ENCODE measurements at regions not wholly inside any gene's neighbourhood (a gene's known extent, or its start where the extent isn't known, plus 50 kb on each side); places are given as distances from the start of the nearest gene placed in this dataset.

DNA sequence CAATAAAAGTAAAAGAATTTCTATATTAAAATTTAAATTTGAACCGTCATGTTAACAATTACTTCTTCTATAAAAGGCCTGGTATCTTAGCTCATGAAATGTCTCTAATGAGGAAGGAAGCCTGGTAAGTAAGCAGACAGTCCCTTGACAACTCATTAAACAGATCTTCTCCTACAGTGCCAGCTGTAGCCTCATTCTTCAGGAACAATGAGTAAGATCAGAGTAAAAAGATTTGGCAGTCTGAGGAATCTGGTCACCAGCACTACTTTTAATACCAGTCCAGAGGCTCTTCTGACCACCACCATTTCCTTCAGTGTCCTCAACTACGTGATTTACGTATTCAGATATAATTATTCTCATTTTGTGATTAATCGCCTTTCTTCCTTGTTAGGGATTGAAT, 955.0 kb upstream of the ALCAM start:
- no peak for TF ChIP-seq CTCF (IDR thresholded peaks at IDR 0.05; ENCODE audit: control extremely low read depth, extremely low read depth, low read depth, missing control alignments)
- ChIA-PET POLR2A (no interaction called here), CTCF (no interaction called here)
- DNase-seq (ENCODE audit: extremely low spot score) = no peak

- POLR2A ChIA-PET = no interaction called here
- CTCF ChIA-PET = no interaction called here
- no peak for TF ChIP-seq CTCF (IDR thresholded peaks at IDR 0.05; ENCODE audit: control extremely low read depth, extremely low read depth, low read depth, missing control alignments)
- DNase-seq (ENCODE audit: extremely low spot score) = no peak
Measured at GRCh38 chr3:104412608-104413580, 953.8 kb upstream of the ALCAM start.

DNA sequence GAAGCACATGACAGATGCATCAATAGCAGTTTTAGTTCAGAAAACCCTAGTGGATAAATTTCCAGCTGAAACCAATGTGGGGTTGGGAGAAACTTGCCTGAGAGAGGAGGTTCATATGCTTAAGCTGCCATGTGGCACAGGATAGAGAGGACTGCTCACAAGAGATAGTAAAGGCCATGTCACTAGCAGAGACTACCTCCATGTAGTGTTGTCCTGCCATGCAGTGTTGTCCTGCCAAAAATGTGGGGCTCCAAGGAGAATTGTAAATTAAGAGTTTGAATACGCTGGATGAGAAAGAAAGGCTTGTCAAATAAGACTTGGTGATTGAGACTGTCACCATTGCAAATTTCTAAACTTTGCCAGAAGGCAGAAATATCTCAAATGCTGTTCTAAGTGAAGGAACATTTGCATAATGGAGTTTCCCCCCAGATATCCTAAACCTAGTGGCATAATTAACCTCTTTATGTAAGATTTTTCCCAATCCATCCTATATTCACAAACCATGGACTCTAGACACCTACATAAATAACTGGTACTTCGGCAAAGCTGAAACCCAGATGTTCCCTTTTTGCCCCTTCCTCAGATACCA, 938.3 kb upstream of the ALCAM start:
- POLR2A ChIA-PET = no interaction called here
- CTCF ChIA-PET = no interaction called here
- no peak for DNase-seq (ENCODE audit: extremely low spot score)
- no peak for TF ChIP-seq CTCF (IDR thresholded peaks at IDR 0.05; ENCODE audit: control extremely low read depth, extremely low read depth, low read depth, missing control alignments)

DNA sequence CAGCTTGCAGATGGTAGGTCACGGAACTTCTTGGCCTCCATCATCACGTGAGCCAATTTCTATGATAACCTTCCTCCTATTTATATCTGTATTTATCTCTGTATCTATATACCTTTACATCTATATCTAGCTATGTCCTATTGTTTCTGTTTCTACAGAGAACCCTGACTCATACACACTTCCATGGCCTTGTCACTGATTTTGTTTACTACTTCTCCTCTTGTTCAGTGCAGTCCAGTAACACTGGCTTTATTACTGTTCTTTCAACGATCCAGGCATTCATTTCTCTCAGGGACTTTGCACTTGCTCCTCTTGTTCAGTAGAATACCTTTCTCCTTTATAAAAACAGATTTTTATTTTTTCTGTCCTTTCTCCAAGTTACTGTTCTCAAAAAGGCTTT, 937.0 kb upstream of the ALCAM start:
- DNase-seq (ENCODE audit: extremely low spot score) = no peak
- CTCF ChIA-PET = no interaction called here
- POLR2A ChIA-PET = no interaction called here
- TF ChIP-seq CTCF (IDR thresholded peaks at IDR 0.05; ENCODE audit: control extremely low read depth, extremely low read depth, low read depth, missing control alignments) = no peak

- ChIA-PET CTCF (interaction anchor here (1.4 to 2.1 kb wide), 2 partner anchors 10 to 12 kb away, joined by 4 read pairs; no protein-coding TSS in a partner anchor), POLR2A (no interaction called here)
- TF ChIP-seq CTCF (IDR thresholded peaks at IDR 0.05; ENCODE audit: control extremely low read depth, extremely low read depth, low read depth, missing control alignments) = no peak
- no peak for DNase-seq (ENCODE audit: extremely low spot score)
Measured at GRCh38 chr3:104436506-104436905, 930.2 kb upstream of the ALCAM start.

DNA sequence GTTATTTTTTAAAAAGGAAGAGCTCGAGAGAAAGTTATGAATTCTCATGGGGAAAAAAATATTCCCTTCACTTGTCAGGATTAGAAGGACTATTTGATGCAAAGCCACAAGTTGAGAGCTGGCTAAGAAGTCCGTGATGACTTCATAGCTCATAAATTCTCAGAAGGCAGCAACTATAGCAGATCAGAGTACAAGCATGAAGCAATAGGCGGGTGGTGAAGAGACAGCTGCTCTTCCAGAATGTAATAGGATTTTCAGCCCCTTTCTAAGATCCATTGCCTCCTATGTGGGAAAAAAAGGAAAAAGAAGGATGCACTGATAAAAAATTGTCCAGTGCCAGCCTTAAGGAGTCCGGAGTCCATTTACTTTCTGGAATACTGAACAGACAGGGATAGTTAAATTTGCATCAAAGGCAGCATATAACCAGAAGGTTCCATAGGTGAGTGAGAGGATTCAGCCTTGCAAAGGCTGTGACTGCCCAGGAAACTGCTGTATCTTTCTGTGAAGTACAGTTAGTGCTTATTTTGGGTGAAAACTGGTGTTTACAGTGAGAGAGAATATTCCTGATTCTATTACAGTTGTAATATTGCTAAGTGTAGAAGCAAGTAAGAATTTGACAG, 929.5 kb upstream of the ALCAM start:
- CTCF ChIA-PET = interaction anchor here (1.4 to 2.1 kb wide), 3 partner anchors 11 to 27 kb away, joined by 3 to 4 read pairs (median 4); no protein-coding TSS in a partner anchor
- no peak for TF ChIP-seq CTCF (IDR thresholded peaks at IDR 0.05; ENCODE audit: control extremely low read depth, extremely low read depth, low read depth, missing control alignments)
- POLR2A ChIA-PET = no interaction called here
- no peak for DNase-seq (ENCODE audit: extremely low spot score)

All from GM10248 (cell line).